IMR-90 (cell line): ENCODE measurements at regions not wholly inside any gene's neighbourhood (a gene's known extent, or its start where the extent isn't known, plus 50 kb on each side); places are given as distances from the start of the nearest gene placed in this dataset.

Experiments
- ATAC-seq: fragments of 200-7000 bp; cut with Tn5 transposase; 2 replicates; pipeline ENCODE4 v1.9.1; 2020; ENCODE audit warnings: low read depth, mild to moderate bottlenecking, moderate library complexity
- BruUV-seq: library from RNA; stranded (reverse); fragments of 400-500 nt; replicated peaks from 2 replicates; lab custom pipeline; 2021; lab: Mats Ljungman, UMichigan
- CTCF ChIA-PET: fragments of 300-600 bp; formaldehyde crosslinking; extraction: SDS; loops from one replicate; lab custom pipeline; 2021; ENCODE audit warnings: antibody characterized with exemption; lab: Yijun Ruan, JAX
- POLR2A ChIA-PET: fragments of 300-600 bp; sonication (Branson Sonifier 250); formaldehyde crosslinking; loops from one replicate; lab custom pipeline; 2022; ENCODE audit warnings: antibody characterized with exemption; ENCODE audit not compliant: unreplicated experiment; lab: Charles Lee
- DNase-seq: peaks from one replicate; pipeline ENCODE4 v3.0.0; 2013
- H2AFZ ChIP-seq: replicated peaks from 2 replicates; pipeline ENCODE3; 2013; ENCODE audit warnings: low read length, mild to moderate bottlenecking; ENCODE audit not compliant: poor library complexity
- H2AK5ac ChIP-seq: 2 replicates; pipeline ENCODE4 v1.6.1; 2013; ENCODE audit warnings: low read depth, low read length, inconsistent platforms
- H2AK9ac ChIP-seq: replicated peaks from 2 replicates; pipeline ENCODE3; 2013; ENCODE audit warnings: mild to moderate bottlenecking, low read depth, low read length, moderate library complexity; ENCODE audit not compliant: poor library complexity
- H2BK120ac ChIP-seq: 2 replicates; pipeline ENCODE4 v1.6.1; 2013; ENCODE audit warnings: low read depth, low read length, inconsistent platforms
- H2BK15ac ChIP-seq: 3 replicates; pipeline ENCODE4 v1.6.1; 2013; ENCODE audit warnings: low read depth, low read length, inconsistent platforms
- H2BK20ac ChIP-seq: 2 replicates; pipeline ENCODE4 v1.6.1; 2013; ENCODE audit warnings: low read depth, mild to moderate bottlenecking, inconsistent platforms, low read length, moderate library complexity
- H2BK5ac ChIP-seq: 2 replicates; pipeline ENCODE4 v1.6.1; 2013; ENCODE audit warnings: mild to moderate bottlenecking, low read depth, low read length, inconsistent platforms; ENCODE audit not compliant: poor library complexity, severe bottlenecking
- H3K14ac ChIP-seq: replicated peaks from 2 replicates; pipeline ENCODE4 v1.6.1; 2013; ENCODE audit warnings: low read depth, low read length, inconsistent platforms
- H3K18ac ChIP-seq: 2 replicates; pipeline ENCODE4 v1.6.1; 2013; ENCODE audit warnings: low read depth, low read length, control low read depth
- H3K23ac ChIP-seq: 2 replicates; pipeline ENCODE4 v1.6.1; 2013; ENCODE audit warnings: low read depth, low read length, inconsistent platforms
- H3K27ac ChIP-seq: 2 replicates; pipeline ENCODE4 v1.5.1; 2013; ENCODE audit warnings: mild to moderate bottlenecking, control low read depth, low read length; ENCODE audit not compliant: insufficient read depth
- H3K27me3 ChIP-seq: 2 replicates; pipeline ENCODE4 v1.6.1; 2013; ENCODE audit warnings: low read length; ENCODE audit not compliant: control insufficient read depth, insufficient read depth
- H3K36me3 ChIP-seq: 2 replicates; pipeline ENCODE4 v1.6.1; 2013; ENCODE audit warnings: low read length, mixed read lengths; ENCODE audit not compliant: control insufficient read depth, insufficient read depth
- H3K4ac ChIP-seq: 2 replicates; pipeline ENCODE4 v1.6.1; 2013; ENCODE audit warnings: low read depth, low read length, inconsistent platforms
- H3K4me1 ChIP-seq: 2 replicates; pipeline ENCODE4 v1.6.1; 2013; ENCODE audit warnings: low read length, mixed read lengths; ENCODE audit not compliant: control insufficient read depth, insufficient read depth
- H3K4me2 ChIP-seq: 2 replicates; pipeline ENCODE4 v1.6.1; 2013; ENCODE audit warnings: low read depth, mild to moderate bottlenecking, control low read depth, low read length, moderate library complexity
- H3K4me3 ChIP-seq: 2 replicates; pipeline ENCODE4 v1.5.1; 2013; ENCODE audit warnings: low read depth, mild to moderate bottlenecking, control low read depth, low read length, moderate library complexity; ENCODE audit not compliant: insufficient read depth
- H3K56ac ChIP-seq: 2 replicates; pipeline ENCODE4 v1.6.1; 2013; ENCODE audit warnings: low read length, inconsistent platforms; ENCODE audit not compliant: insufficient read depth; ENCODE audit errors: extremely low read depth
- H3K79me1 ChIP-seq, 2 experiments: 2 replicates each; pipeline ENCODE4 v1.6.1; 2013; ENCODE audit warnings: low read length in 2 of 2, inconsistent platforms in 1 of 2, low read depth in 1 of 2
- H3K9ac ChIP-seq: 2 replicates; pipeline ENCODE4 v1.6.1; 2013; ENCODE audit warnings: low read depth, low read length, control low read depth
- H3K9me1 ChIP-seq: 2 replicates; pipeline ENCODE4 v1.6.1; 2013; ENCODE audit warnings: low read length, inconsistent platforms; ENCODE audit not compliant: insufficient read depth
- H3K9me3 ChIP-seq: 2 replicates; pipeline ENCODE4 v1.6.1; 2013; ENCODE audit warnings: low read length; ENCODE audit not compliant: control insufficient read depth, insufficient read depth
- H4K20me1 ChIP-seq: 2 replicates; pipeline ENCODE4 v1.6.1; 2013; ENCODE audit warnings: low read length, inconsistent platforms; ENCODE audit not compliant: insufficient read depth
- H4K5ac ChIP-seq: 2 replicates; pipeline ENCODE4 v1.6.1; 2013; ENCODE audit warnings: mild to moderate bottlenecking, low read depth, low read length, control low read depth
- H4K8ac ChIP-seq, 2 experiments: 2 replicates each; pipeline ENCODE4 v1.6.1; 2013; ENCODE audit warnings: low read depth in 2 of 2, low read length in 2 of 2, control low read depth in 1 of 2, inconsistent platforms in 1 of 2
- H4K91ac ChIP-seq: 2 replicates; pipeline ENCODE4 v1.6.1; 2013; ENCODE audit warnings: low read depth, low read length, inconsistent platforms; ENCODE audit not compliant: insufficient read depth
- RCOR1 ChIP-seq: IDR thresholded peaks from 2 replicates; pipeline ENCODE4 v1.6.1; 2012; ENCODE audit warnings: mild to moderate bottlenecking, low read length, improper control_type of control experiment; ENCODE audit not compliant: insufficient replicate concordance
- WGBS, 2 experiments: methylation state at CpG; one replicate each; pipeline versions ENCODE4 v1.1.5 to v1.1.7; 2013; ENCODE audit warnings: missing lambda C conversion rate in 2 of 2; ENCODE audit not compliant: insufficient read length in 1 of 2; ENCODE audit errors: extremely low coverage in 2 of 2; 5-methylcytosine and 5-hydroxymethylcytosine counted together
- dilution Hi-C: fragments of 300-500 bp; cut with HindIII; formaldehyde crosslinking; loops from one replicate; pipeline ENCODE4 v1.14.3; 2018; ENCODE audit warnings: low sequenced_read_pairs; ENCODE audit not compliant: unreplicated experiment
- in situ Hi-C: fragments of 300-500 bp; cut with MboI; formaldehyde crosslinking; loops from 3 replicates; pipeline ENCODE4 v1.14.3; 2019; ENCODE audit warnings: low sequenced_read_pairs, inconsistent platforms, mixed read lengths
- intact Hi-C: fragments of 100-400 bp; cut with micrococcal nuclease; formaldehyde crosslinking; loops from 2 replicates; pipeline ENCODE4 v1.10.0; 2022

GRCh38 chr10:120251821-120252442 is 205.1 kb upstream of the PLPP4 start:
- no peak overlapping the region for H3K56ac ChIP-seq
- H3K18ac ChIP-seq: no peak overlapping the region
- CTCF ChIA-PET: interaction anchor here (0.6 kb wide), 1 partner anchor 508 kb away, joined by 5 read pairs; no protein-coding TSS in a partner anchor
- H3K9me3 ChIP-seq: peaks cover 8% of the 10 kb centered on the region
- H3K9ac ChIP-seq: no peak overlapping the region
- H3K4me1 ChIP-seq: no peaks in the 10 kb centered on the region
- no peaks in the 10 kb centered on the region for H3K36me3 ChIP-seq
- no peak for DNase-seq
- H4K20me1 ChIP-seq: no peaks in the 10 kb centered on the region
- dilution Hi-C loops: no loop called here
- no peak overlapping the region for H3K4me2 ChIP-seq
- no peaks in the 10 kb centered on the region for H3K9me1 ChIP-seq
- no peak overlapping the region for H3K27ac ChIP-seq
- BruUV-seq: no TSS peak
- no peak for TF ChIP-seq RCOR1
- H2BK20ac ChIP-seq: no peak overlapping the region
- H2BK5ac ChIP-seq: no peak overlapping the region
- in situ Hi-C loops: no loop called here
- no peak for ATAC-seq
- no peak overlapping the region for H3K23ac ChIP-seq
- H3K14ac ChIP-seq: no peak overlapping the region
- no peaks in the 10 kb centered on the region for H3K79me1 ChIP-seq
- POLR2A ChIA-PET: no interaction called here
- no peak overlapping the region for H2BK15ac ChIP-seq
- no peak overlapping the region for H2AK9ac ChIP-seq
- no CpG with 5 or more reads among the region's 13 CpGs for WGBS, 2 experiments
- no peak overlapping the region for H2AFZ ChIP-seq
- H4K5ac ChIP-seq: no peak overlapping the region
- intact Hi-C loops: no loop called here
- no peaks in the 10 kb centered on the region for H3K27me3 ChIP-seq
- H2AK5ac ChIP-seq: no peak overlapping the region
- no peak overlapping the region for H4K91ac ChIP-seq
- no peak overlapping the region for H3K4ac ChIP-seq
- no peak overlapping the region for H2BK120ac ChIP-seq
- H3K4me3 ChIP-seq: no peak overlapping the region
- no peak overlapping the region for H4K8ac ChIP-seq
